ENCODE measurements at regions not wholly inside any gene's neighbourhood (a gene's known extent, or its start where the extent isn't known, plus 50 kb on each side); places are given as distances from the start of the nearest gene placed in this dataset.

DNA sequence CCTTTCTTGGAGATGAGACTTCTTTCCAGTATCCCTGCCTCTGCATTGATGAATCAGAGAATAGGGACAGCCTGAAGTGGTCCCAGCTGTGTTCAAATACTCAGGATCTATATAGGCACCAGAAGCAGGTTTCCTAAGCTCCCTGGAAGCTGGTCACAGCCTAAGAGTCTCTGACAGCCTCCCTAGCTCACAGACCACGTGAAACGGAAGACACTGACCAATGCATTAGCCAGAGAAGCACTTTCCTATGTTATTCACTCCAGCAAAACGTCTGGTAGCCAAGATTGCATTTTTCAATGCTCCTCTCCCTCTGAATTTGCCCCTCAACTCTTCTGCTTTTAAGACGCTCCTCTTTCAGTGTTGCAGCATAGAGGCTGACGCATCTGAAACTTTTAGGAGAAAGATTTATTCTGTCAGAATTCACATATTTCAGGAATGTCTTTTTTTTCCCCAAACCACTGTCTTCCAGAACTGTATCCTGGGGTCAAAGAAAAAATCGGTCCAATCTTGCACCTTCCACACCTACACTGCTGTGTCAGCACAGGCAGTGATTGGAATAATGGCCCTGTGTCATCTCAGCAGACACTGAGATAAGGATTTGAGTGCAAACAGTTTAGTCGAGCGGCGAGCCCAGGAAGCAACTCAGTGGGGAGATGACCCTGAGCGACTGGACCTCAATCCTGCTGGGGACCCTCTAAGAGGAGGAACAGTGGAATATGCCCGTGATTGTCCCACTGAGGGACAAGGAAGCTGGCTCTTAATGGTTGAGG is 109.4 kb downstream of the SMIM20 start:
- no peaks in the 10 kb centered on the region for H3K36me3 ChIP-seq (ENCODE audit: control insufficient read depth in 2 of 4, insufficient read depth in 4 of 4, low read length in 3 of 4)
- CTCF ChIA-PET (ENCODE audit: partially characterized antibody), result interaction anchor here (1.2 to 3.2 kb wide), 4 partner anchors 8 to 138 kb away, joined by 4 to 6 read pairs (median 5); no protein-coding TSS in a partner anchor
- POLR2A ChIA-PET (ENCODE audit: partially characterized antibody), result no interaction called here
- no peak overlapping the region for H3K14ac ChIP-seq (ENCODE audit: insufficient read length)
- no peak overlapping the region for H3K4ac ChIP-seq (replicated peaks; ENCODE audit: insufficient read length, low read depth, low read length)
- H3K27ac ChIP-seq (ENCODE audit: low read depth, low read length), result no peak overlapping the region
- H2BK15ac ChIP-seq (ENCODE audit: low read length), result no peak overlapping the region
- no peak overlapping the region for H2AFZ ChIP-seq (ENCODE audit: low read length)
- H2BK12ac ChIP-seq (ENCODE audit: low read depth, low read length), result no peak overlapping the region
- FAIRE-seq (no peak), DNase-seq (ENCODE audit: low read depth in 1 of 2, low spot score in 2 of 2) (no peak)
- peaks cover 4% of the 10 kb centered on the region; the same call in 1 of the 2 replicates for H3K23me2 ChIP-seq (ENCODE audit: low read depth, low read length)
- H3K56ac ChIP-seq (replicated peaks; ENCODE audit: insufficient read length, low read depth, low read length), result no peak overlapping the region
- H3K4me3 ChIP-seq (ENCODE audit: extremely low read depth in 1 of 4, insufficient read depth in 2 of 4, low read depth in 3 of 4, low read length in 4 of 4), result no peak overlapping the region
- WGBS, 2 experiments (ENCODE audit: extremely low coverage in 1 of 2, insufficient coverage in 1 of 2, insufficient read length in 1 of 2, insufficient replicate concordance in 2 of 2, low coverage in 1 of 2, low lambda C conversion rate in 2 of 2, missing lambda C conversion rate in 1 of 2), result 86% methylated on average over 11 of the region's 11 CpGs; no CpG with 5 or more reads in 1 of the 2 experiments
- H4K91ac ChIP-seq (replicated peaks; ENCODE audit: insufficient read length, low read length), result no peak overlapping the region
- no peak overlapping the region for H3K9ac ChIP-seq (replicated peaks in 1 of 4; ENCODE audit: extremely low read depth in 1 of 4, low read depth in 3 of 4, low read length in 3 of 4)
- H3K18ac ChIP-seq (ENCODE audit: extremely low read depth, low read length), result no peak overlapping the region
- no peak overlapping the region for H3K4me2 ChIP-seq (ENCODE audit: insufficient read depth in 1 of 2, low read depth in 2 of 2, low read length in 2 of 2)
- peaks cover 0 to 6% (median 2%) of the 10 kb centered on the region in 4 experiments; a peak in 3 of 7 replicates for H3K4me1 ChIP-seq (replicated peaks in 1 of 4; ENCODE audit: control insufficient read depth in 3 of 4, insufficient read depth in 4 of 4, low read length in 3 of 4)
- H4K20me1 ChIP-seq (replicated peaks in 1 of 2; ENCODE audit: control insufficient read depth in 1 of 2, insufficient read depth in 2 of 2, low read length in 2 of 2), result no peaks in the 10 kb centered on the region
- H3K79me2 ChIP-seq (ENCODE audit: control insufficient read depth in 1 of 2, insufficient read depth in 2 of 2, low read length in 2 of 2), result no peaks in the 10 kb centered on the region
- H2BK5ac ChIP-seq (ENCODE audit: low read depth, low read length), result no peak overlapping the region
- no peak overlapping the region; the same call in 1 of the 2 replicates for H2BK20ac ChIP-seq (ENCODE audit: low read length)
- H2AK5ac ChIP-seq (ENCODE audit: low read depth, low read length), result no peak overlapping the region
- H3K27me3 ChIP-seq (replicated peaks in 1 of 4; ENCODE audit: control insufficient read depth in 3 of 4, extremely low read depth in 1 of 4, insufficient read depth in 3 of 4, low read length in 3 of 4), result no peaks in the 10 kb centered on the region
- H3K23ac ChIP-seq (ENCODE audit: insufficient read length), result no peak overlapping the region
- H2BK120ac ChIP-seq (replicated peaks; ENCODE audit: low read depth, low read length), result no peak overlapping the region
- TF ChIP-seq CTBP2 (IDR thresholded peaks at IDR 0.05; ENCODE audit: borderline replicate concordance, insufficient read depth, insufficient read length, low read length) (no peak), SRF (IDR thresholded peaks at IDR 0.05; ENCODE audit: low read depth, low read length) (no peak), KDM4A (IDR thresholded peaks at IDR 0.05; ENCODE audit: low read depth, low read length, severe bottlenecking) (no peak), EZH2 (IDR thresholded peaks at IDR 0.05; ENCODE audit: low read depth, low read length, severe bottlenecking) (no peak), SIX5 (IDR thresholded peaks at IDR 0.05; ENCODE audit: low read depth, low read length) (no peak), ZNF274 (IDR thresholded peaks at IDR 0.05; ENCODE audit: borderline replicate concordance, extremely low read depth, low read length) (no peak), NANOG (IDR thresholded peaks at IDR 0.05; ENCODE audit: insufficient read depth, low read depth, low read length, poor library complexity, severe bottlenecking) (no peak), SIN3A (conservative IDR thresholded peaks at IDR 0.05 in 1 of 2, IDR thresholded peaks at IDR 0.05 in 1 of 2; ENCODE audit: low read depth in 1 of 2, low read length in 2 of 2) (no peak), BRCA1 (IDR thresholded peaks at IDR 0.05; ENCODE audit: low read depth, low read length) (no peak), TAF1 (IDR thresholded peaks at IDR 0.05; ENCODE audit: low read depth, low read length) (no peak), TBP (IDR thresholded peaks at IDR 0.05; ENCODE audit: low read depth, low read length) (no peak)
- no peak overlapping the region for H4K5ac ChIP-seq (ENCODE audit: insufficient read length, low read depth, low read length)
- H3K79me1 ChIP-seq (ENCODE audit: low read depth, low read length), result no peaks in the 10 kb centered on the region
- H3K9me3 ChIP-seq (ENCODE audit: insufficient read depth in 2 of 2, low read depth in 1 of 2, low read length in 1 of 2), result no peaks in the 10 kb centered on the region; a peak in 1 of 4 replicates
- H4K8ac ChIP-seq (ENCODE audit: extremely low read depth, insufficient read depth, low read length), result no peak overlapping the region

Data from H1 (cell line).